GM23338 (cell line): ENCODE measurements at regions not wholly inside any gene's neighbourhood (a gene's known extent, or its start where the extent isn't known, plus 50 kb on each side); places are given as distances from the start of the nearest gene placed in this dataset.

Experiments
- ATAC-seq: fragments of 200-7000 bp; cut with Tn5 transposase; 3 replicates; pipeline ENCODE4 v1.9.1; 2020
- DNase-seq: peaks from one replicate; pipeline ENCODE4 v3.0.0-alpha.2; 2015; ENCODE audit warnings: low spot score
- H2AFZ ChIP-seq: fragments of 200-600 bp; sonication (generic); 2 replicates; pipeline ENCODE4 v1.8.0; 2016; ENCODE audit warnings: antibody characterized with exemption, mild to moderate bottlenecking, moderate library complexity
- H3F3A ChIP-seq: fragments of 200-600 bp; sonication (generic); replicated peaks from 2 replicates; pipeline ENCODE4 v1.8.0; 2017; ENCODE audit warnings: antibody characterized with exemption, mixed run types, low read depth
- H3K27ac ChIP-seq: fragments of 200-600 bp; sonication (generic); 2 replicates; pipeline ENCODE4 v1.6.1; 2016; ENCODE audit warnings: low read depth
- H3K27me3 ChIP-seq: fragments of 200-600 bp; sonication (generic); 2 replicates; pipeline ENCODE4 v1.8.0; 2016; ENCODE audit warnings: mild to moderate bottlenecking, mixed run types, moderate library complexity; ENCODE audit not compliant: insufficient read depth
- H3K36me3 ChIP-seq: fragments of 200-600 bp; sonication (generic); 2 replicates; pipeline ENCODE4 v1.8.0; 2016; ENCODE audit warnings: mild to moderate bottlenecking; ENCODE audit not compliant: insufficient read depth
- H3K4me1 ChIP-seq: fragments of 200-600 bp; sonication (generic); 2 replicates; pipeline ENCODE4 v1.8.0; 2016; ENCODE audit warnings: mild to moderate bottlenecking, moderate library complexity; ENCODE audit not compliant: insufficient read depth
- H3K4me2 ChIP-seq: fragments of 200-600 bp; sonication (generic); 2 replicates; pipeline ENCODE4 v1.7.1; 2017; ENCODE audit warnings: mixed run types
- H3K4me3 ChIP-seq: fragments of 200-600 bp; sonication (generic); 2 replicates; pipeline ENCODE4 v1.6.1; 2016; ENCODE audit warnings: mixed run types
- H3K79me2 ChIP-seq: fragments of 200-600 bp; sonication (generic); replicated peaks from 2 replicates; pipeline ENCODE4 v1.8.0; 2017; ENCODE audit warnings: mild to moderate bottlenecking; ENCODE audit not compliant: insufficient read depth
- H3K9me2 ChIP-seq: fragments of 200-600 bp; sonication (generic); 2 replicates; pipeline ENCODE4 v1.8.0; 2017; ENCODE audit not compliant: insufficient read depth
- H4K20me1 ChIP-seq: fragments of 200-600 bp; sonication (generic); replicated peaks from 2 replicates; pipeline ENCODE4 v1.8.0; 2017; ENCODE audit warnings: mild to moderate bottlenecking; ENCODE audit not compliant: insufficient read depth
- H3K27ac Mint-ChIP-seq: 2 replicates; pipeline ENCODE4 v1.8.0; 2020; ENCODE audit warnings: inconsistent platforms, mild to moderate bottlenecking, moderate library complexity, mixed read lengths
- H3K27me3 Mint-ChIP-seq: 3 replicates; pipeline ENCODE4 v1.8.0; 2022; ENCODE audit warnings: low read depth, mild to moderate bottlenecking, moderate library complexity, mixed read lengths, inconsistent platforms; ENCODE audit not compliant: insufficient read depth, poor library complexity
- H3K36me3 Mint-ChIP-seq: 3 replicates; pipeline ENCODE4 v1.8.0; 2021; ENCODE audit warnings: low read depth, mild to moderate bottlenecking, inconsistent platforms, moderate library complexity, mixed read lengths
- H3K4me1 Mint-ChIP-seq: 3 replicates; pipeline ENCODE4 v1.8.0; 2020; ENCODE audit warnings: mild to moderate bottlenecking, inconsistent platforms, mixed read lengths
- H3K4me3 Mint-ChIP-seq: 3 replicates; pipeline ENCODE4 v1.8.0; 2021; ENCODE audit warnings: moderate library complexity, mild to moderate bottlenecking, inconsistent platforms, mixed read lengths
- H3K9me3 Mint-ChIP-seq: 3 replicates; pipeline ENCODE4 v1.8.0; 2020; ENCODE audit warnings: moderate library complexity, mild to moderate bottlenecking, inconsistent platforms, mixed read lengths
- ETS1 ChIP-seq: IDR thresholded peaks from 2 replicates; pipeline ENCODE4 v1.6.1; 2016; ENCODE audit warnings: antibody characterized with exemption
- JUNB ChIP-seq: IDR thresholded peaks from one replicate; pipeline ENCODE4 v1.6.1; 2016; ENCODE audit warnings: antibody characterized with exemption; ENCODE audit not compliant: unreplicated experiment
- REST ChIP-seq: IDR thresholded peaks from one replicate; pipeline ENCODE4 v1.6.1; 2018; ENCODE audit warnings: antibody characterized with exemption; ENCODE audit not compliant: unreplicated experiment
- ZNF462 ChIP-seq: fragments of 250-450 bp; sonication (Bioruptor Pico); IDR thresholded peaks from 2 replicates; pipeline ENCODE4 v1.5.0; 2020; ENCODE audit warnings: mild to moderate bottlenecking, moderate library complexity

- no peak for TF ChIP-seq REST
- TF ChIP-seq ZNF462 = no peak
- no peak for TF ChIP-seq JUNB
- no peak for TF ChIP-seq ETS1
Observed at GRCh38 chr6:9197726-9198125, 762.4 kb upstream of the SLC35B3 start (continued).

GRCh38 chr6:9195322-9195721 lies 760.0 kb upstream of the SLC35B3 start:
- no peaks in the 10 kb centered on the region for H3K36me3 Mint-ChIP-seq
- H3F3A ChIP-seq = no peaks in the 10 kb centered on the region
- H3K4me2 ChIP-seq = no peak overlapping the region
- H3K4me3 Mint-ChIP-seq = no peak overlapping the region
- no peak overlapping the region for H3K4me3 ChIP-seq
- no peaks in the 10 kb centered on the region for H3K9me3 Mint-ChIP-seq
- H3K4me1 ChIP-seq = no peaks in the 10 kb centered on the region
- DNase-seq = no peak
- no peak overlapping the region for H3K27ac Mint-ChIP-seq
- no peaks in the 10 kb centered on the region for H3K27me3 ChIP-seq
- no peak for TF ChIP-seq REST
- peaks cover 7% of the 10 kb centered on the region; the same call in 1 of the 3 replicates for H3K4me1 Mint-ChIP-seq
- H3K9me2 ChIP-seq = no peaks in the 10 kb centered on the region; the same call in 1 of the 2 replicates
- no peak for ATAC-seq
- no peaks in the 10 kb centered on the region for H3K27me3 Mint-ChIP-seq
- H3K36me3 ChIP-seq = no peaks in the 10 kb centered on the region
- H2AFZ ChIP-seq = no peak overlapping the region
- no peaks in the 10 kb centered on the region for H3K79me2 ChIP-seq
- H3K27ac ChIP-seq = no peak overlapping the region
- no peaks in the 10 kb centered on the region for H4K20me1 ChIP-seq
